ENCODE measurements at regions not wholly inside any gene's neighbourhood (a gene's known extent, or its start where the extent isn't known, plus 50 kb on each side); places are given as distances from the start of the nearest gene placed in this dataset.

DNA sequence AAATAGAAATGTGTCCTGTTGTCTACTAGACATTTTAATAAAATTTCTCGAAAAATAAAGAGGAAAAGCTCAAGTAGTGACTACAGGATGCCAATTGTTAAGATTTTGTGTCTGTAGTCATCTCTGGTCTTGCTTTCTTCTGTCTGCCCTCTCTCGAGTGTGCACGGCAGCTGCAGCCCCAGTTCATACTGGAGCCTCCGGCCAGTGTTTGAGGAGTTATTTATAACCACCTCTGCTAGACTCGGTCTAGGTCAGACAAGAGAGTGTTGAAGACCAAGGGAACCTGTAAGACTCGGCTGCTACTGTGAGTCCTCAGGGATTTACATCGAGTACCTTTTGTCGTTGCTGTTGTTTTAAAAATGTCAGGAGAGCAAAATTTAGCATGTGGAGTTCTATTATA lies 810.1 kb upstream of the POU3F3 start:
- TF ChIP-seq CTCF (IDR thresholded peaks at IDR 0.05) (no peak), EZH2phosphoT487 (IDR thresholded peaks at IDR 0.05) (no peak), EZH2 (IDR thresholded peaks at IDR 0.05) (no peak)

Measured in neural progenitor cell (in vitro differentiated cells).